Renal pelvis (tissue), 1 donor: ENCODE measurements at regions not wholly inside any gene's neighbourhood (a gene's known extent, or its start where the extent isn't known, plus 50 kb on each side); places are given as distances from the start of the nearest gene placed in this dataset.

Experiments used
- DNase-seq: peaks from one replicate; pipeline ENCODE4 v3.0.0-alpha.2; 2013

GRCh38 chr11:45062974-45063635 lies 83.3 kb upstream of the PRDM11 start:
- no peak for DNase-seq

GRCh38 chr11:45063669-45064068 lies 82.8 kb upstream of the PRDM11 start:
- DNase-seq, result no peak

- DNase-seq, result no peak
Measured at GRCh38 chr11:45067966-45068365, 78.5 kb upstream of the PRDM11 start.

- no peak for DNase-seq
Measured at GRCh38 chr11:45071232-45071631, 75.2 kb upstream of the PRDM11 start.

GRCh38 chr11:45073685-45074141 lies 72.7 kb upstream of the PRDM11 start:
- no peak for DNase-seq

GRCh38 chr11:45075519-45075918 lies 70.9 kb upstream of the PRDM11 start:
- DNase-seq, result no peak

GRCh38 chr11:45075952-45076351 lies 70.5 kb upstream of the PRDM11 start:
- no peak for DNase-seq

- DNase-seq, result no peak
Measured at GRCh38 chr11:45076761-45077160, 69.7 kb upstream of the PRDM11 start.

- no peak for DNase-seq
Measured at GRCh38 chr11:45078236-45079074, 68.0 kb upstream of the PRDM11 start.

- no peak for DNase-seq
Measured at GRCh38 chr11:45079075-45079444, 67.4 kb upstream of the PRDM11 start.

- DNase-seq, result no peak
Measured at GRCh38 chr11:45079567-45079942, 66.9 kb upstream of the PRDM11 start.

GRCh38 chr11:45079943-45080719 lies 66.3 kb upstream of the PRDM11 start:
- DNase-seq, result no peak

GRCh38 chr11:45082744-45083543 lies 63.5 kb upstream of the PRDM11 start:
- no peak for DNase-seq

- no peak for DNase-seq
Measured at GRCh38 chr11:45083544-45084087, 62.8 kb upstream of the PRDM11 start.

GRCh38 chr11:45085646-45086501 lies 60.6 kb upstream of the PRDM11 start:
- DNase-seq, result no peak

- DNase-seq, result no peak
Measured at GRCh38 chr11:45086526-45086925, 59.9 kb upstream of the PRDM11 start.

GRCh38 chr11:45087086-45087899 lies 59.1 kb upstream of the PRDM11 start:
- DNase-seq, result no peak

GRCh38 chr11:45087900-45088160 lies 58.6 kb upstream of the PRDM11 start:
- no peak for DNase-seq

- no peak for DNase-seq
Measured at GRCh38 chr11:45089251-45089650, 57.2 kb upstream of the PRDM11 start.
